CD1c-positive myeloid dendritic cell (primary cell): ENCODE measurements at regions not wholly inside any gene's neighbourhood (a gene's known extent, or its start where the extent isn't known, plus 50 kb on each side); places are given as distances from the start of the nearest gene placed in this dataset.
"Not testable (repeated sequence)": the region's sequence is repeated elsewhere in the genome, so short reads cannot be mapped to it uniquely, and the experiment has no call there.

ENCODE experiments used
- DNase-seq: peaks from one replicate; pipeline ENCODE4 v3.0.0-alpha.2; 2016; ENCODE audit errors: extremely low spot score

DNA sequence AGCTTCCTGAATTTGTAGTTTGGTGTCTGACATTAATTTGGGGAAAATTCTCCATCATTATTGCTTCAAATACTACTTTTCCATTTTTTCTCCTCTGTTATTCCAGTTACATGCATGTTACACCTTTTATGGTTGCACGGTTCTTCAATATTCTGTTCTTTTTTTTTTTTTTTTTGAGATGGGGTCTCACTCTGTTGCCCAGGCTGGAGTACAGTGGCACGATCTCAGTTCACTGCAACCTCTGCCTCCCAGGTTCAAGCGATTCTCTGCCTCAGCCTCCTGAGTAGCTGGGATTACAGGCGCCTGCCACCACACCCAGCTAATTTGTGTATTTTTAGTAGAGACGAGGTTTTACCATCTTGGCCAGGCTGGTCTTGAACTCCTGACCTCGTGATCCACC is 109.4 kb upstream of the XIST start:
- DNase-seq: not testable (repeated sequence)

DNA sequence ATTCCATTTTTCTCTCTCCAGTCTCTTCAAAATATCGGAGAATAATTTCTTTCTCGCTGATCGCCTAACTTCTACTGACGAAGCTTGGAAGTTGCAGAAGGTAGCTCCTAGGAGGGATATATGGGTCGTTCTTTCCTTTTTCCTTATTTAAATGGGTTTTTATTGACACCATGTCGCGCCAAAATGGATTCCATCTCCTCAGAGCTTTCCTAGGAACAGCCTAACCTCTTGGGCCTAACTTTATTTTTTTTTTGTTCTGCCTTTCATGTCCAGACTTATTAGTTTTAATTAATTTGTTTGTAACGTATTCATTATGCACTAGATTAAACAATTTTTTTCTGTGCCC is 92.0 kb upstream of the XIST start:
- DNase-seq: peak; percentile 8

DNA sequence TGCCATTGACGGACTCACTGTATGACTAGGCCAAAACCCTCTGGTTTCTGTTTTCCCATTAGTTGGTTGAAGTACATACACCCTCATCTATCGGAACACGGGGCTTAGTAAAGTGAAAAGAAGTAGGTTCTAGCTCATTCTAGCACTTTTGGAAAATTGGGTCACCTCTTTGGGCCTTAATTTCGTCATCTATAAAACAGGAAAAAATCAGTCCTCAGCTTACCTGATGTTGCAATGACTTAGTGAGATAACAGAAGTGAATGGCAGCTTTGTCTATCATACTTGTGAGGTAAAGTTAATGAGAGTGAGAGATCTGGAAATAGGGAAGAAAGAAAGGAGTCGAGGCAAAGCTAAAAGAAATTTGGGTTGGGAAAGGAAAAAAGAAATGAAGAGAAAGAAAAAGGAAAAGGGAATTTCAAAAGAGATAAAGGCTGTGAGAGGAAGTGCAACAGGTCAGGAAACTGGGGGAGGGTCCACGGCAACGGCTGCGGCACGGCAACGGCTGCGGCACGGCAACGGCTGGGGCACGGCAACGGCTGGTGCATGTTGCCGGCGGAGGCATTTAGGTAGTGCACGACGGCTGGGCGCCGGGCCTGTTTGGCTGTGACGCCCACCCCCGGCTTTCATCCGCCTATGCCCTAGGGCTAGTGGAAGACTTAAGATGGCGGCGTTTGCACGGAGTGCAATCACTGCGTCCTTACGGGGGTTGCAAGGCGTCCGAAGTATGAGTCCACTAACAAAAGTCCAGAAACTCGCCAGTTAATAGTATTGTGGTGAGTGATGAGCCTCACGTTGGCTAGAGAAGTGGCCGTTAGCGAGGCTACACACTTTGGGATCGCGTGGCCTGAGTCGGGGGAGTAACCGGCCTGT is 91.4 kb upstream of the XIST start:
- DNase-seq: peak; percentile 88

DNA sequence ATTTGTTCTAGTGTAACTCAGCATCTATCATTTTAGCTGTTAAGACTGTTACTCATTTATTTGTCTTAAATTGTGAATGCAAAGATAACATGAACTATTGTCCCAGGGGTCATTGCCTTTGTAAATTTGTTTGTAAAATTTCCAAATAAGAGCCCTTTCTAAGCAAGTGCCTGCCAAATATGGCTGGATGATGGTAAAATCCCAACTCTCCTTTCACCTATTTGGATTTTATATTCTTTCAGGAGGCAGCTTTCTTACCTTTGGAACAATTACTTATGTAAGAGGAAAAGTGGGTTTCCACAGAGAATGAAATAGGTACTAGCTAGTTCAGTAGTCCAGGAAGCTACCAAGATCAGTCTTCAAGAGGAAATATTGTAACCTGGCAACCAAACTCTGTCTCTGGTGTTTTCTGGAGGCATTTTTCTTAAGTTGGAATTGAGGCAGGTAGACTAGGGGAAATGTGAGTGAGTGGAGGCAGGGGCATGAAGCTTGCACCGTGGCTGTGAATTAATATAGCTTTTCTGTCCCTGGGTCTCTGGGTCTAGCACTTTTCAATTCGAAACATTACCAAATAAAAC is 88.5 kb upstream of the XIST start:
- no peak for DNase-seq

DNA sequence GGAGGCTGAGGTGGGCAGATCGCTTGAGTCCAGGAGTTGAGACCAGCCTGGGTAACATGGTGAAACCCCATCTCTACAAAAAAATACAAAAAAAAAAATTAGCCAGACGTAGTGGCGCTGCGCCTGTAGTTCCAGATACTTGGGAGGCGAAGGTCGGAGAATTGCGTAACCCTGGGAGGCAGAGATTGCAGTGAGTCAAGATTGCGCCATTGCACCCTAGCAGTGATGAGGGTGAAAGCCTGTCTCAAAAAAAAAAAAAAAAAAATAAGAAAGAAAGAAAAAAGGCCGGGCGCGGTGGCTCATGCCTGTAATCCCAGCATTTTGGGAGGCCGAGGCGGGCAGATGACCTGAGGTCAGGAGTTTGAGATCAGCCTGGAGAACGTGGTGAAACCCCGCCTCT is 85.3 kb upstream of the XIST start:
- DNase-seq: peak; percentile 22

DNA sequence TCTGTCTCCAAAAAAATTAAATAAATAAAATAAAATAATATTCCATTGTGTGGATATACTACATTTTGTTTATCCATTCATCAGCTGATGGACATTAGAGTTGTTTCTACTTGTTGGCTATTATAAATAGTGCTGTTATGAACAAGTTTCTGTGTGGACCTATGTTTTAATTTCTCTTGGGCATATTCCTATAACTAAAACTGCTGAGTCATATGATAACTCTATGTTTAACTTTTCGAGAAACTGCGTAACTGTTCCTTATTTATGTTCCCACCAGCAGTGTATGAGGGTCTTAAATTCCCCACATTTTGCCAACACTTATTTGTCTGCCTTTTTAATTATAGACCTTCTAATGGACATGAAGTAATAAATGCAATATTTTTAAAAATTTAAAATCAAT is 80.0 kb upstream of the XIST start:
- DNase-seq: no peak

DNA sequence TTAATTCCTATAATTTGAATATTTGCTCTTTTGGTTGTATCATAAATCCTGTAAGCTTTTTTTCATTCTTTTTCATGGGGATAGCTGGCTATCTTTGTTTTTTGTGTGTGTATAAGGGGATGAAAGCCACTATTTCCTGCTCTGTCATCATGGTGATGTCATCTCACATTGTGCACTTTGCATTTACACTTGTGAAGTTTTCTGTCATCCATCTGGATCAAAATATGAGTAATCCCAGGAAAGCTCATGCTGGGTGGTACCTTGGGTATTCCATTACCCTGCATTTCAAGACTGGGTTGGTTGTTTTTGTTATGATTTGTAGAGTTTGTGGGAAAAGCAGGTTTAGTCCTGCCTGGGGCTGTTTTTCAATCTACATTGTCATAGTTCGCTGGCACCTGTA is 77.8 kb upstream of the XIST start:
- DNase-seq: no peak

DNA sequence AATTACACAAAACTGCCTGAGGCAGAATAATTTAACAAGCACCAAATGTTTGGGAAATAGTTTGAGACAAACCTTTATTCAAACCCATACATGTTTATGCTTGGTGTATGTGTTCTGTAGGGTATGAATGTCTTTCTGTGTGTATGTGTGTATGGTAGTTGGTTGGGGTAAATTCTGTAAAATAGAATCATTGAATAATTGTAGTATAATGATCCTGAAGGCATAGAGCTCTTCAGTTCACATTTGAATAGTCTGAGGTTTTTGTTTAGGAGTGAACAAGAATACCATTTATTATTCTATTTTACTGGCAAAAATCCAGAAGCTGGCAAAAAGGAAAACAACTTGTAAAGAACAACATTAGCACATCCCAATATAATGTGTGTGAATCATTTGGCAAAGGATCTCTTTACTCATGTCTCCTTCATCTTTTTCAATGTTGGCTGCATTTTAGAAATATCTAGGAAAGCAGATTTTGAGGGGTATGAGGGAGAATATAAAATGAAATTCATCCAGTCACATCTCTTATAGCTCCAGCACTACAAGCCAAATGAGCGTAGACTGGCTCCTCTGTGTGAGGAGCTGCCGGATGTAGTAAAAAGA is 70.4 kb upstream of the XIST start:
- DNase-seq: no peak

DNA sequence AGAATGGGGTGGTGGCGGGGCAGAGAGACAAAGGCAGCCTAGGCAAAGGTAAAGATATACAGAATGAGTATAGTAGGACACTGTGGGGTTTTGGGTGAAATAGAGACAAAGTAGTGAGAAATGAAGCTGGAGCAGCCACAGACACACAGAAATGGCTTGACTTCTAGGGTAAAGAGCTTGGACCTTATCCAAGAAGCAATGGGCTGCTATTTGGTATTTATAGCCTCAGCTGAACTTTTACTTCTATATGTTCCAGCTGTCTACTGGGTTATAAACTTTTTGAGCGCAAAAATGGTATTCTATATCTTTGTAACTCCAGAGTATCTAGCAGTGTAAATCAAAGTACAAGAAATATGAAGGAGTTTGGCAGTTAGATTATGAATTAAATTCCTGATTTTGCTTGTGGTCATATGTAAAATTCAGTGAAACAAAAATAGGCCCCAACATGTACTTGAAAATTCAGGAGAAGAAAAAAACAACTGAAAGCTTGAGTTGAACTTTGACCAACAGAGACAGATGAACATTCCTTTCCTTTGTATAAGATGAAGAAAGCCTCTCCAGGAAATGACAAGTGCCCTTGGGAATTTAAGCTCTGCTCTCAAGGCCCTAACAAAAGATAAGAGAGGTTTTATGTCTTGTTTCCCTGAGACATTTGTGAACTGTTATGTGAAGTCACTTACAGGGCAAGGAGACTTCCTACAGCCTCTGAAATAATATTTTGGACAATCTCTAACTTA is 64.6 kb upstream of the XIST start:
- no peak for DNase-seq

DNA sequence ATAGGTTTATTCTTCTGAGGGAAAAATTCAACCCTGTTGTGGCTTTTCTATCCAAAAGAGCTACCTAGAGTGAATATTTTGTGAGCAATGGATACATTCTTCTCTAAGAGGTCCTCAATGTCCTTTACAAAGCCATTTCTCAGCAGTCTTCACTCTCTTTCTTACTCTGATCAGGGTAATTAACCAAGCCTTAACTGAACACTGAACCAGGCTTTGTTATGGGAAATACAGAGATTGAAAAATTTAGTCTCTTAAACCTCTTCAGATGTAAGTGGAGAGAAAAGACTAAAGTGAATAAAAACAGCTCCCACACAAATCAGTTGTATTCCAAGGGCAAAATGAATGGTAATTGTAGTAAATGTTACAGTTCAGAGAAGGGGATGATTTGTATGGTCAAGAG is 64.0 kb upstream of the XIST start:
- DNase-seq: no peak

DNA sequence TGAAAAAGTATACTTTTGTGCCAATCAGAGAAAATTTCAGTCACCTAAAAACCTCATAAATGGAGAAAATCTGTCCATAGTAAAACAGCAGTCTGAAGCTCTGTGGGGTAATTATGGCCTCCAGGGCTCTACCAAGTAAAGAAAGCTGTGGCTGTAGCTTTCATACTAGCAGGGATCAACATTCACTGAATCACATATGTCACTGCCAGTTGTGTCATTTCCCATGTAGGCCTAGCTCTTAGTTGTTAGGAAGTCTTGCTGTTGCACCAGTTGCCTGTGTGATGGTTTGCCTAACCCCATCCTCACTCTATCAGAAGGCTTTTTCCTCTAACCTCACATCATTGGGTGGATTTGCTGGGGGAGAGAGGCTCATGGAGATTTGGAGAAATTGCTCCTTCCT is 62.3 kb upstream of the XIST start:
- not testable (repeated sequence) for DNase-seq

DNA sequence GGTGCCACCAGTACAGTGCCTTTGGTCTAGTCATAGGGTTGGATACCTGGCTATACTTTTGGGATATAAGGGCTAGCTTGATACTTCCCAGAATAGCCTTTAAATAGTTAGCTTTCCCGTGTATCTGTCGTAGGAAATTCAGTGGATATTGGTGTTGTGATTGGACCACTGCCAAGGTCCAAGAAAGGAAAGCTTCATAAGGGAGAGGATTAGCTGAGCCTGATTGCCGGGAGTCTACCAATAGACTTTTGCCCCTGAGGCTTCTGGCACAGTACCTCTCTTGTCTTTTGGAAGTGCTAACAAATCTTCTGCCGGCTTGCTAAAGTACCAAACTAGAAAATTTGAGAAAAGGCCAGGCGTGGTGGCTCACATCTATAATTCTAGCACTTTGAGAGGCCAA is 61.1 kb upstream of the XIST start:
- DNase-seq: no peak

DNA sequence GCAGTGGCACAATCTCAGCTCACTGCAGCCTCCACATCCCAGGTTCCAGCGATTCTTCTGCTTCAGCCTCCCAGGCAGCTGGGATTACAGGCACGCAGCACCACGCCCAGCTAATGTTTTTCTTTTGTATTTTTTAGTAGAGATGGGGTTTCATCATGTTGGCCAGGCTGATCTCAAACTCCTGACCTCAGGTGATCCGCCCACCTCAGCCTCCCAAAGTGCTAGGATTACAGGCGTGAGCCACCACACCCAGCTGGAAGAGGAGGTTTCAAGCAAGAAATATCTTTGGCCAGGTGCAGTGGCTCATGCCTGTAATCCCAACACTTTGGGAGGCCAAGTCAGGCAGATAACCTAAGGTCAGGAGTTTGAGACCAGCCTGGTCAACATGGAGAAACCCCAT is 59.4 kb upstream of the XIST start:
- not testable (repeated sequence) for DNase-seq

DNA sequence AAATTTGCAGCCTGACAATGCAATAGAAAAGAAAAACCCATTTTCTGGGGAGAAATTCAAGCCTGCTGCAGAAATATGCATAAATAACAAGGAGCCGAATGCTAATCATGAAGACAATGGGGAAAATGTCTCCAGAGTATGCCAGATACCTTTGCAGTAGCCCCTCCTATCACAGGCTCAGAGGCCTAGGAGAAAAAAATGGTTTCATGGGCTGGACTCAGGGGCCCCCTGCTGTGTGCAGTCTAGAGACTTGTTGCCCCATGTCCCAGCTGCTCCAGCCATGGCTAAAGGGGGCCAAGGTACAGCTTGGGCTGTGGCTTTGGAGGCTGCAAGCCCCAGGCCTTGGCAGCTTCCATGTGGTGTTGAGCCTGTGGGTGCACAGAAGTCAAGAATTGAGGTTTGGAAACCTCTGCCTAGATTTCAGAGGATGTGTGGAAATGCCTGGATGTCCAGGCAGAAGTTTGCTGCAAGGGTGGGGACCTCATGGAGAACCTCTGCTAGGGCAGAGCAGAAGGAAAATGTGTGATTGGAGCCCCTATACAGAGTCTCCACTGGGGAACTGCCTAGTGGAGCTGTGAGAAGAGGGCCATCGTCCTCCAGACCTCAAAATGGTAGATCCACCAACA is 53.3 kb upstream of the XIST start:
- DNase-seq: not testable (repeated sequence)

DNA sequence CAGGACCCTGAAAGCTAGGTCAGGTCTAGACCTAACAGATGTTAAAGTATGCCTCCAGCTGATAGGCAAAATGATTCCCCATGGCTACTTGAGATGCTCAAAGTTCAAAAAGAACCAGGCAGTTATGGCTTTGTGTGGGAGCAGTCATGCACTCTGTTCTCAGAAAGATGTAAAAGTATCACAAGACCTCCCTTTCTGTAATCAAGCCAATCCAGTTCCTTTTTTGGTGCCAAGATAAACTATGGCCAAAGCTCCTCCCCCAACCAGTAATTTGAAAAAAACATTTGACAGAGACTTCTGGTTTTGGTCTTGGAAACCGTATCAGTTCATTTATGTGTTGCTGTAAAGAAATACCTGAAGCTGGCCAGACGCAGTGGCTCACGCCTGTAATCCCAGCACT is 51.4 kb upstream of the XIST start:
- DNase-seq: no peak
